HG03521 (cell line): ENCODE measurements at regions not wholly inside any gene's neighbourhood (a gene's known extent, or its start where the extent isn't known, plus 50 kb on each side); places are given as distances from the start of the nearest gene placed in this dataset.

Experiments used
- ATAC-seq: cut with Tn5 transposase; IDR thresholded peaks from one replicate; pipeline ENCODE4 v1.9.1; 2021; ENCODE audit warnings: mild to moderate bottlenecking, moderate library complexity; ENCODE audit not compliant: unreplicated experiment

DNA sequence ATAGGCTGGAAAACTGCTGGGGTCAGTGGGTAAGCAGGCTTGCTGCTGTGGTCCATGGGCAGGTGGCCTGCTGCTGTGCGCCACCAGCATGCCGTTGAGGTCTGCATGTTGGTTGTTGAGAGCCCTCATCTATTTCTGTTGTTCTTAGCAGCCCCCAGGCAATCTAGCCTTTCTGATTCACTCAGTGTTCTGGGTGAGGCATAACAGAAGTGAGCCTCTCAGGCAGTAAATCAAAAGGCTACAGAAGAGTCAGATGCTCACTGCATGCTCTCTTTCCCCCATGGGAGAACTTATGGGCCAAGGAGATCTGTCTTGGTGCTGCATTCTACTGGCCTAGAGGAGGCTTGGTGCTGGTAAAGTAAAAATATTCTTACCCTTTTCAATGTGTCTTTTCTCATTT, 67.8 kb upstream of the ATP10A start:
- ATAC-seq, result no peak
